ENCODE measurements at regions not wholly inside any gene's neighbourhood (a gene's known extent, or its start where the extent isn't known, plus 50 kb on each side); places are given as distances from the start of the nearest gene placed in this dataset.

DNA sequence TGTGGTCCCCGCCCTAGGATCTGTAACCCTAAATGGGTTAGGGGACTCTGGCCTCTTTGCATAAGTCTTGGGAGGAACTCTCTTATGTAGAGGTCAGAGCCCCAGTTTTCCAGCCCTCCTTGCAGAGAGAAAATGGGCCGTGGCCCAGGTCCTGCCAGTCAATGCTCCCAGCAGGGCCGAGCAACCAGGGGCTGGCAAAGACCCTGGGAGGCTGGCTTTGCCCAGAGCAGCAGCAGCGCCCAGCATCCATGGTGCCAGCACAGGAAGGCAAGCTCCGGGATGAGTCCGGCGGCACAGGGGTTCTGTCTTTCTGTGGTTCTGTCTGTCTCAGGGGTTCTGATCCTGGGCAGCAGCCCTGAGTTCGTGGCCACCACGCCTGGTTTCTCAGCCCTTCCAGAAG, 684.8 kb downstream of the BRD1 start:
- no peak for DNase-seq (ENCODE audit: low read depth in 3 of 3)

DNA sequence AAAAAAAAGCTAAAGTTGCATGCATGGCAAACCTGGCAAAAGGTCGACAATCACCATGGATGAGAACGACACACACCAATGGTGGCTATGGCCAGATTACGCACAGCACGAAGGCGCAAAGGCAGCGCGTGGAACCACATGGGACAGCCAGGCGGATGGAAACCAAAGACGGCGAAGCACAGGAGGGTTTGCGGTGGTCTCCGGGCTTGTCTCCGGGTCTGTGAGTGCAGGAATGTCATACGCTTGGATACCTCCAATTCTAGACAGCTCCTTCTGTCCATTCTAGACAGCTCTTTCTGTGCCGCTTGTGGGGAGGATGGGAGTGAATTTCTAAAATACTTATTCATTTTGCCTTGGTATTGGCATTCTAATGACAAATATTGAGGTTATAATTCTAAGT, 685.4 kb downstream of the BRD1 start:
- DNase-seq (ENCODE audit: low read depth in 3 of 3), result no peak

DNA sequence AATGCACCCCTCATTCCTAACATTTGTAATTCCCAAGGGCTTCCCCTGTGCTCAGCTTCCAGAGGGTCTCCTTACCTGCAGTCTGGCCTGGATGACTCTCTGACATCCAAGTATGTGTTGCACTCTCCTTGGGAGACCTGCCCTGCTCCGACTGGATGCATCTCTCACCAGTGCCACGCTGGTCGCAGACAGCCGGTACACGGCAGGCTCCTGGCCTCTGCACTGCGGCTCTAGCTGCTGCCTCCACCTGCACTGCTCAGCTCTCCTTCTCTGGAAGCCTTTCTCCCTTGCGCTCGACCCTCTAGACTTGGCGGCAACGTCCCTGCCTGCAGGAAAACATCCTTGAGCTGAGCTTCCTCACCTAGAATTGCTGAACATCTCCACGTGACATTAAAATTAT, 685.9 kb downstream of the BRD1 start:
- no peak for DNase-seq (ENCODE audit: low read depth in 3 of 3)

DNA sequence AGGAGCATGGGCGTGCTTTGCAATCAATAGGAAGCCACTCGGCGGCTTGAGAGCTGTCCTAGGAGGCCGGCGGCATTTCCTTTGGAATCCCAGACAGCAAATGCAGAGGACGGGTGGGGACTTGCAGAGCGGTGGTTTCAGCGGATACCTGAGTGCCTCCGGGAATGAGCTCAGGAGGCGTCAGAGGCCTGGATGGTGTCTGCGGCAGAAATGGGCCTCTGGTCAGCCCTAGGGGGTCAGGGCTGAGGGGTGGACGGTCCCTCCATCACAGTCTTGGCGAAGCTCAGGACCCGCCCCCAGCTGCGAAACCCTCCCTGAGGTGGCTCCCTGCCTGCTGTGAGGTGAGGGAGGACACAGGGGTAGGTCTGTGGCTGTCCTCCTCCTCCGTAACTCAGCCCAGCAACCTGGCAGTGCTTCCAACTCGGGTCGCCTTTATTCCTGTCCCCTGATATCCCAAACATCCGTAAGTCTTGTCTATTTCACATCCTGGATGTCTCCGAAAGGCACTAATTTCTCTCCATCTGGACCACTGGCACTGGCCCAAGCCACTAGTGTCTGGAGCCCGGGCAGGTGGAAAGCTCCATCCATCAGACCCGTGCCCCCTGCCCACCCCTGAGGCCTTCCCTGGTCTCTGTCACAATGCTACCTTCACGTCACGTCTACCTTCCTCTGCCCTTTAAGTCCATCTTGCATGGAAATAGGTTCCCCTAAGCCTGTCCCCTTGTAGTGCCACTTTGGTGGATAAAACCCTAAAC, 686.6 kb downstream of the BRD1 start:
- no peak for DNase-seq (ENCODE audit: low read depth in 3 of 3)

DNA sequence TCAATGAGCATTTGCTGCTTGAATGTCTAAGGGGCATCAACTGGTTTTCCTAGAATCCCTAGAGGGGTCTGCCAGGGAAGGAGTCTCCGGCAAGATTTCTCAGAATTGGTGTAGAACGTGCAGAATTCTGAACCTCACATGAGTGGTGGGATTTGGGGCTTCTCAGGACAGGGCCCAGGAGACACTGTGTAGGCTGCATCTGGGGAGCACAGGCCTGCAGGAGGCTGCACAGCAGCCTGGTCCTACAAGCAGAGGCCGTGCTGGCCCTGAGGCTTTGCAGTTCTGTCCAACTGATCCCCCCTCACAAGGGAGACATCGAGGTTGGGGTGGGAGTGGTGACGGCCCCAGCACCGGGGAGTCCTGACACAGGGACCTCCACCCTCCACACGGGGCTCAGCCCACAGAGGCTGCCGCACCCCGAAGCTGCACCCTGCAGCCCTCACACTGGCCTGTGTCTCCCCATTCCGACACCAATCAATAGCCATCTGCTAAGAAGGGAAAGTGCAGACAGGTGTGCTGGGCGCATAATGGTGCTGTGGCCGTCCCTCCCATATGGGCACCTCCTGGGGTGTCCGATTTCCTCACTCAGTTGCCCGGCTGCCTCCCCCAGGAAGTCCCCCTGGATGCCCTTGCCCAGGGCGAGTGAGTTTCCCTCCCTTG, 688.1 kb downstream of the BRD1 start:
- DNase-seq (ENCODE audit: low read depth in 3 of 3), result no peak

DNA sequence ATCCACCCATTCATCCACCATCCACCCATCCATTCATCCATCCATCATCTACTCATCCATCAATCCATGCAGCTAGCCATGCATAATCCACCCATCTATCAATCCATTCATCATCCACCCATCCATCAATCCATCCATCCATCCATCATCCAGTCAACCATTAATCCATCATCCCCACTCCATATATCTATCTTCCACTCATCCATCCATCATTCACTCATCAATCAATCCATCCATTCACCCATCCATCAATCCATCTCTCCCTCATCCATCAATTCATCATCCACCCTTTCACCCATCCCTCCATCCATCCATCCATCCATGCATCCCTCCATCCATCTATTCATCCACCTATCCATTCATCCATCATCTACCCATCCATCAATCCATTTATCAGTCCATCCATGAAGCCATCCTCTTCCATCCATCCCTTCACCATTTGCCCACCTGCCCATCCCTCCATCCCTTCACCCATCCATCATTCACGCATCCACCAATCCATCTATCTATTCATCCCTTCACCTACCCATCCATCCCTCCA, 689.4 kb downstream of the BRD1 start:
- no peak for DNase-seq (ENCODE audit: low read depth in 3 of 3)

DNA sequence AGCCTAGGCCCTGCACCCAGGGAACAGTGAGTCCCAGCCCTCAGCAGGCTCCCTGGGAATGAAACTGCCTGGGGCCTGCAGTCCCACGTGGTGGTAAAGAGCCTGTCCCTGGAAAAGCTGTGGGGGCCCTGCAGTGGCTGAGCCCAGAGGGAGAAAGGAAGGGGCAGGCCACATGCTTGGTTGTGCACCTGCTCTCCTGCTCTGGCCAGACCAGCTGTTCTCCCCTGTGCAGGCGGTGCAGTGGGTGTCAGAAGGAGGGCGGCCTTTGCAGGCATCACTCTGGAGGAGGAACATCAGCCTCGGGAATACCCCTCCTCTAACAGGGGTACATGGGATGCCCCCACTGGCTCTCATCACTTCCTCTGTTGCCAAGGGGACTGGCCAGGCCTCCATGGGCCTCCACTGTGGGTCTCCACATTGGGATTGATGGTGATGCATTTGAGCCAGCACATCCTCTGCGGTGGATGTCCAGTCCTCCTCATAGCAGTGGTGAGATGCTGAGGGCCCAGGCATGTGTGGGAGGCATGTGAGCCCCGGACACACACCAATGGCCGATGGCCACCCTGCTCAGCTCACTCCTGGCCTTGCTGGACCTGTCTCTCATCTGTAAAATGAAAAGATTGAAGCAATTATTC, 690.4 kb downstream of the BRD1 start:
- no peak for DNase-seq (ENCODE audit: low read depth in 3 of 3)

DNA sequence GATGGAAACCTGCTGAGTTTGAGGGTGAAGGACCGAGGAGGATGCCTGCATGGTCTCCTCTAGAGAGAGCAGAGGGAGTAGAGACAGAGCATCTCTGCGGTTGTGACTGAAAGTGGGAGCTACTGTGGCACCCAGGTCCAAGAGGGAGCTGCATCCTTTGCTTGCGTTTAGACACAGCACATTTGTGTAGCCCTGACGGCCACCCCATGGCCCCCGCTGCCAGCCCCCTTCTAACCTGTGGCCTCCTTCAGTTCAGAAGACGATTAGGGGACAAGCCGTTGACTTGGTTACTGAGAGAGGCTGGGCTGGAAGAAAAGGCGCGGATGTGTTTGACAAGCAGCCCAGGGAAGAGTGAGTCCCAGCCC, 690.9 kb downstream of the BRD1 start:
- DNase-seq (ENCODE audit: low read depth in 3 of 3), result no peak

DNA sequence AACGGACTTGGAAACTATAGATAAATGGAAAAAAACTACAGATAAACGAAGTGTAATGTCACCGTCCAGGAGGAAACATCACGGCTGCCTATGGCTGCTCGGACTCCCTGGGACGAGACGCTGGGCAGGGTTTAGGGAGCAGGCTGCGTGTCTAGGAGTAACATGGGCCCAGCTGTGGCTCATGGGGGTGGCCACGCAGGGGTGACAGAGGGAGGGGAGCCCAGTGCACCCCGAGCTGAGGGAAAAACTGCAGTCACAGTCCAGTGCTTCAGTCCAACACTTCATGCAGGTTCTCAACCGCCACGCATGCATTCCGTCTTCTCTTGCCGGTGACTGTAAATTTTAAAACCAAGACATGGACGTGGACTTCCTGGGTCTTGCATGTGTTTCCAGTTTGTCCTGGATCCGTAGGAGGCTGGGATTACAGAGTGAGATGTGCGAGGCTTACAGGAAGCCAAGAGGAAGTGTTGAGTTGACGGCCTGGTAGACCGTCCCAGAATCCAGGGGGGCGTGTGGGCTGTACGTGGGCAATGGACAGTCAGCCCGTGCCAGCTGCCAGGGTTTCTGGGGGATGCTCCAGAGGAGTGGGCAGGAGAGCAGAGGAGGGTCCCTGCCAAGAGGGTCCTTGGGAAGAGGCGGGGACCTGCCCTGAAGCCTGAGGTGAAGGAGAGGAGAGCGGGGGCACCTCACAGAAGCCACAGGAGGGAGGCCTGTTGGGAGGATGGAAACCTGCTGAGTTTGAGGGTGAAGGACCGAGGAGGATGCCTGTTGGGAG, 691.4 kb downstream of the BRD1 start:
- no peak for DNase-seq (ENCODE audit: low read depth in 3 of 3)

DNA sequence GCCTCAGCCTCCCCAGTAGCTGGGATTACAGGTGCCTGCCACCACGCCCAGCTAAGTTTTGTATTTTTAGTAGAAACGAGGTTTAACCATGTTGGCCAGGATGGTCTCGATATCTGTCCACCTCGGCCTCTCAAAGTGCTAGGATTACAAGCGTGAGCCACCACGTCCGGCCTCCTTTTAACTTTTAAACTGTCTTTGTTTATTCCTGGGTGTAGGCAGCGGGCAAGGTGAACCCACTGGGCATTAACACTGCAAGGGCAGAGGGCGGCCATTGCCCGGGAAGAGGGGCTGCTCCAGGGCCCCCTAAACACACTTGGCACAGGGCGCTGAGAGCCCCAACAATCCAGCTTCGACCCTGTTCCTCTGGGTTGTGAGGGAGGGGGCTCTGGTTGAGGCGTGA, 693.6 kb downstream of the BRD1 start:
- no peak for DNase-seq (ENCODE audit: low read depth in 3 of 3)

DNA sequence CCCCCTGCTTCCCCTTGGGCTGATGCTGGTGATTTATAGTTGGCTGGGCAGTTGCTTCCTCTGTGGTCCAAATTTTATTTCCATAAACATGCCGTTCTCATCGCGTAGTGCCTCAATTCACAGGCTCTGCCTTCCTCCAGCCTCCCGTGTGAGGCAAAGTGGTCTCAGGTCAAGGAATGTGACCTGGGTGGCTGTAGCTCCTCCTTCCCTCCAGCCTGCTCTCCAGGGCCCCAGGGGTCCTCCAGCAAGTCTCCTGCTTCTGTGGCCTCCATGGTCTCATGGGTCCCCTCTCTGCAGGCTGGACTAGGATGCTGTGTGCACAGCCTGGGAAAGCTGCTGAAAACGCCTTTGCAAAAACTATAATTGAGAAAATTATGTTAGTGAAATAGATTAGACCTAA, 694.1 kb downstream of the BRD1 start:
- no peak for DNase-seq (ENCODE audit: low read depth in 3 of 3)

DNA sequence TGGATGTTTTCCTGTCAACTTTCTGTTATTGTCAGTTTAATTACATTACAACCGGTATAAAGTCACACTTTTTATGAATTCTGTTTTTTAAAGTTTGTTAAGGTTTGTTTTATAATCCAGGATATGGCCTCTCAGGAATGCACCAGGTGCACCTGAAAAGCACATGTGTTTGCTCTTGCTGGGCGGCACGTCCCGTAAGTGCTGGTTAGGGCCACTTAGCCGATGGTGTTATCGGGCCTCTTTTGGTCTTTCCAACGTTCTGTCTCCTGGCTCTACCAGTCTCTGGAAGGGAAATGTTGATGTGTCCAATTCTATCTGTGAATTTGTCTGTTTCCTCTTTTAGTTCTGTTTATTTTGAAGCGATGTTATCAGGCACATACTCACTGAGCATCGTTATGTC, 695.7 kb downstream of the BRD1 start:
- no peak for DNase-seq (ENCODE audit: low read depth in 3 of 3)

DNA sequence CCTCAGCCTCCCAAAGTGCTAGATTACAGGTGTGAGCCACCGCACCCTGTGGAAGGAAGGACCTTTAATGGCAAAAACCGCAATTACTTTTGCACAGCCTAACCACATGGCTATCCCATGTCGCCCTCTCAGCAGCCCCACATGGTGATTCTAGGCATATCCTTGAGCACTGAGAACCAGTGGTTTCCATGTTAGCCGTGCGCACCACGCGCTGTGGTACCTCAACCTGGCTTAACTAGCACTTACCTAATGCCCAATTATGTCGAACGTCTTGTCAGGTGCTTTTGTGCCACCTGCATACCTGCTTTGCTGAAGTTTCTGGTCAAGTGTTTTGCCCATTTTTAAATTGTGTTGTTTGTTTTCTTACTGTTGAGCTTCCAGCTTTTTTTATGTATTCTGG, 697.9 kb downstream of the BRD1 start:
- DNase-seq (ENCODE audit: low read depth in 3 of 3), result no peak

DNA sequence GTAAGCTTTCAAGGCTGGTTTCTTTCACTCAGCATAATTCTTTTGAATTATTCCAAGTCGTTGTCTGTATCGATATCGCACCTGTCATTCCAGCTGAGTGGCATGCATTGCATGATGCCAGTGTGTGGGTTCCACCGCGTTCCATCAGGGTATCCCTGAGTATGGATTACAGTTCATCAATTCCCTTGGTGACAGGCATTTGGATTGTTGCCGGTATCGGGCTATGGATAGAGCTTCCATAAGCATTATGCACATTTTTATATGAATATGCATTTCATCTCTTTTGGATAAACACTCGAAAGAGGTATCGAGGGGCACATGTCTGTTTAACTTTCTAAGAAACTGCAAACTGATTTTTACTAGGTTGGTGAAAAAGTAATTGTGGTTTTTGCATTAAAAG, 698.8 kb downstream of the BRD1 start:
- no peak for DNase-seq (ENCODE audit: low read depth in 3 of 3)

DNA sequence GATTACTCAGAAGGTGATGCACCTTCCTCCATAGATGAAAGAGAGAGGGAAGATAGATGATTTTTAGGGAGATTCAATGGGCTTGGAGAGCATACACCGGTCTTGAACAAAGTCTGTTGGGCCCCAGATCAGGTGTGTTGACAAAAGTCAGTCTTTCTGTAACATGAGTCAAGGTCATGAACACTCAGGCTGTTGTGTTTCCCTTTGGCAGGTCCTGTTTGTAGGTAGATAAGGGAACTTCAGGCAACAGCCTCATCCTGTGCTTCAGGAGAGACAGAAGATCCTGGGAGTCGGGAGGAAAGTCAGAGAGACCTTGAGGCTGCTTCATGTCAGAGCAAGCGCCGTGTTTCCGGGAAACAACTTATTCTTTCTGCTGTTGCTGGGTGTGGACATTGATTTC, 703.1 kb downstream of the BRD1 start:
- DNase-seq (ENCODE audit: low read depth in 3 of 3), result no peak

DNA sequence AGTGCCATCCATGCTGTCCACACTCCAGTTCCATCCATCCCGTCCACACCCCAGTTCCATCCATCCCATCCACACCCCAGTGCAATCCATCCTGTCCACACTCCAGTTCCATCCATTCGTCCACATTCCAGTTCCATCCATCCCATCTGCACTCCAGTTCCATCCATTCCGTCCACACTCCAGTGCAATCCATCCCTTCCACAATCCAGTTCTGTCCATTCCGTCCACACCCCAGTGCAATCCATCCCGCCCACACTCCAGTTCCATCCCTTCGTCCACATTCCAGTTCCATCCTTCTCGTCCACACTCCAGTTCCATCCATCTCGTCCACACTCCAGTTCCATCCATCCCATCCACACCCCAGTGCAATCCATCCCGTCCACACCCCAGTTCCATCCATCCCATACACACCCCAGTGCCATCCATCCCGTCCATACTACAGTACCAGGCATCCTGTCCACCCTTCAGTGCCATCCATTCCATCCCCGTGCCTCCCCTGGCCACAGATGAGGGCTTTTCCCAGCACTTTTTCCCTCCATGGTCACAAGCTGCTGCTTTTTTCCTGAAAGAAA, 704.0 kb downstream of the BRD1 start:
- DNase-seq (ENCODE audit: low read depth in 3 of 3), result no peak

DNA sequence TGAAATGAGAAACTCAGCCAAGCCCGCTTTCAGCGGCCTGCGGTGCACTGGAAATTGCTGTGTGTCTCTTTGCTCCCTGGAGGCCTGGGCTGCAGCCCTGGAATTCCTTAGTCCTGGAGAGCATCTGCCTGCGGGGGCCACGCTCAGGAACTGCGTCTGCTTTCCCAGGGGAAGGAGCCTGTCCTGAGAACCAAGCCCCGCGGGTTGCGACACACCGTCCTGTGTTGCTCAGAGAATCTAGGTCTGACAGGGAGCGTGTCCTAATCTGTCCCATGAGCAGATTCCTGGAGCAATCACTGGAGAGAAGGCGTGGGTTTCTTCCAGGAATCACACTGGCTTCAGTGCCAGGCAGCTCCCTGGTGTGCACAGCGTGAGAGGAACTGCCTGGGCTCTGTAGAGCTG, 708.1 kb downstream of the BRD1 start:
- DNase-seq (ENCODE audit: low read depth in 3 of 3), result no peak

DNA sequence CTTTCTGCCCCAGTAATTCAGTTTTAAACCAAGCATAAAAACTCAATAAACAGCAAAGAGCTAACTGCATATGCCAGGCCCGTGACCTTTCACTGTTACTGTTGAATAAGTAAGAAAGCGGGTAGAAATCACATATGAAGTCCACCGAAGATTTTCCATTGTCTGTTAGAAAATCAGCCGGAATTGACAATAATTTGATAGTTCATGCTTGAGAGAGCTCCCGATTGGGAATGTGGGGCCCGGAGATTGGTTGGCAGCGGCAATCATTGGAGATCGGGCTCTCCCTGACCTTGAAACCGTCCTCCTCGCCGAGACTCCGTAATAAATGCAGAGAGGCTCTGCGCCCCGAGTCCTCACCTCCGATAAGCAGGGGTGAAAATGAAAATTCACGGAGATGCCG, 709.6 kb downstream of the BRD1 start:
- no peak for DNase-seq (ENCODE audit: low read depth in 3 of 3)

DNA sequence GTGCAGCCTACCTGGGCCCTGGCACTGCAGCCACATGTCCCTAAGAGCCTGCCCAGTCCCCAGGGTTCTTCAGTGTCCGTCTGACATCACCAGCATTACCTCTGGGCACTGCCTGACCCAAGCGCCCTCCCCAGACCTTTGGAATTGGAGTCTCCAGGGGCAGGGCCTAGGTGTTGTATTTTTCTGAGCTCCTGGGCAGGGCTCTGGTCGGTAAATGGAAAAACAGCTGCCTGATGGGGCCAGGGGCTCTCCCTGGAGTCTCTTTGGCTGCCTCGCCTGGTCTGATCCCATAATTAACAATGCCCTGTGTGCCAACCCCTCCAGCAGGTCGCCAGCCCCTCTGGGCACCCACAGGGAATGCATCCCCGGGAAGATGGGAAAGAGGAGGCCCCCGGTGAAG, 710.2 kb downstream of the BRD1 start:
- no peak for DNase-seq (ENCODE audit: low read depth in 3 of 3)

DNA sequence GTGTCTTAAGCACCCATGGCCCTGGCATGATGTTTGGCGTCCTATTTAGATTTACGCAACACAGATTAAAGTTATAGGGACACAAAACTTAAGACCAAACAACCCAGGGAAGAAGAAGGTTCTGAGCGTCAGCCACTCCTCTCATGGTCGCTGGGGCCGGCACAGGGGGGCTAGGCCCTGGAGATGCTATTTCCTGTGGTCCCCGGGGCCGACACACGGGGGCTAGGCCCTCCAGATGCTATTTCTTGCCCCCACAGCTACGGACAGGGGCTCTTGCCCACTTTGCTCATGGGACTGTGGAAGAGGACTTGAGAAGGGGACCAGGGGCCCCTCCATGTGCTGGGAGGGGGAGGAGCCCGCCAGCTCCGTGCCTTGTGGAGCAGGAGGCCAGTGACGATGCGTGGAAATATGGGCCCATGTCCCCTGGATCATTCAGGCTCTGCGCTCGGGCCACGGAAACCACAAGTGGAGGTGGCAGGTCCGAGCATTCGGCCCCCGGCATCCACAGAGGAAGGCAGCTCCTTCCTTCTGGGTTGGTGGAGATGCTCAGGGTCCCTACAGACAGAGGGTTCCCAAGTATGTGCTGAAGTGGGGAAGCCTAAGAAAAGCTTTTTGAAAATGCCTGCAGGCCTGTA, 711.1 kb downstream of the BRD1 start:
- DNase-seq (ENCODE audit: low read depth in 3 of 3), result no peak

DNA sequence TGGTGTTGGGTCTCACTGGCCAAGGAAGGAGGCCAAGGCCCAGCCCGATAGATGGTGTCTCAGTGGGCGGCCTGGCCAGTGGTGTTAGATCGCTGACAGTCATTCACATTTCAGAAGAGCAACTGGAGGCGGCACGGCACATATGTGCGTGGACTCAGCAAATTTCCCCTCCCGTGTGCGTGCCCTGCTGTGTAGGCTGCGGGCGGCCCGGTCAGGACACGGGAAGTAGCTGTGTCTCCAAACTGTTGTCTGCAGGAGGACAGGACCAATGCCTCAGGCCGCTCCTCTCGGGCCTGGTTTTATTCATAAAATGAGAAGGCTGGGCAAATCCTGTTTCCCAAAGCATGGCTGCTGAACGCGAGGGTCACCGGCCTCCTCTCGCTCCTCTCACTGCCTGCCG, 711.7 kb downstream of the BRD1 start:
- no peak for DNase-seq (ENCODE audit: low read depth in 3 of 3)

DNA sequence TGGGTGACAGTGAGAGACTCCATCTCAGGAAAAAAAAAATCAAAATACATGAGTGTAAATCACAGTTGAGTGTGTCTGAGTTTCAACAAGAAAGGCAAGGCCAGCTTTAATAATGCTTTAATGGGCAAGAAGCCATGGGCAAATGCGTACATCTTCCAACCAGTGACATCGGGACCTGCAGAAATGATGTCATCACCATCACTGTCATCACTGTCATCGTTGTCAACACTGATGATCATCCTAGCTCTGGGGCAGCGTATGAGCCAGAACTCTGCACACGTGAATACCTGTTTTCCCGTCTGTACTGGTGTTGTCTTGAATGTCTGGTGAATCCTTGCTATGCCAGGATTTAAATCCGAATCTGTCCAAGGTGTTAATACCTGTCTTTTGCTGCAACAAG, 712.5 kb downstream of the BRD1 start:
- no peak for DNase-seq (ENCODE audit: low read depth in 3 of 3)
